NCI-H1105 treated with DMSO at 0.1 percent for 48 hours (cell line): ENCODE measurements at regions not wholly inside any gene's neighbourhood (a gene's known extent, or its start where the extent isn't known, plus 50 kb on each side); places are given as distances from the start of the nearest gene placed in this dataset.
A peak's percentile ranks its signal among the peaks of the same experiment; 100 is the strongest.

Experiments
- DNase-seq: peaks from one replicate; lab custom pipeline; 2025; lab: John Stamatoyannopoulos, UW

DNA sequence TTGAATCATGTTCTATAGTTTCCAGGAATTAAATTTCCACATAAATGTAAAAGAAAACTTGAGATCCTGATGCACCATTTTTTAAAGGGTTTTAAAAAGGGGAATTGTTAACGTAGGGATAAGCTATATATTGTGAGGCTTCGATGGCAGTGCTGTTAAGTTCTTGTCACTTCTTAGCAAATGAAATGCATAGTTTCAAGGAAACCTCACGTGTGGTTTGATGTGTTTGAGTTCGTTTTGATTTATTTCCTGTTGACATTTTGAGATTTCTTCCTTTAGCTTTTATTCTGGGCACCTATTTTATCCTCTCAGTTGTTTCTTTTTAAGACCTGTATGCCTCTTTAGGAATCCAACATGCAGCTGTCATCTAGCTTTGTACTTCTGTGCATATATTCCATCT lies 301.0 kb downstream of the DOCK8 start:
- no peak for DNase-seq

GRCh38 chr9:517993-518392 lies 303.3 kb downstream of the DOCK8 start:
- DNase-seq: no peak

DNA sequence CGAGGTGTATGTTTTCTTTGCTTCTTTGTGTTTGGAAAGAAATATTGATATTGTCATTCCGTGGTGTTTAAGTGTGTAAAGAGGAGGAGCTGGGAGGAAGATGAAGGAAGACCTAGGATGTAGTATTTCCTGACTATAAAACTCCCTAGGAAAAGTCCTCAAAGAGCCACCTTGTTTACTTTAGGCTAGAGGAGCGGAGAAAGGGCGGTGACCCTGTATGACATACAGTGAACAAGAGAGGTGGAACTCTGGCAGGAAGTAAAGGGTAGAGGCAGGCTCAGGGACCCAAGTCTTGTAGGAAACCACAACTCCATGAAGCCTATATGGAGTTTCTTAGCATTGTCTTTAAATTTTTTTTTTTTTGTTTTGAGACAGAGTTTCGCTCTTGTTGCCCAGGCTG lies 303.9 kb downstream of the DOCK8 start:
- DNase-seq: no peak

GRCh38 chr9:519579-519978 lies 304.9 kb downstream of the DOCK8 start:
- DNase-seq: no peak

GRCh38 chr9:520302-520701 lies 305.6 kb downstream of the DOCK8 start:
- DNase-seq: no peak

DNA sequence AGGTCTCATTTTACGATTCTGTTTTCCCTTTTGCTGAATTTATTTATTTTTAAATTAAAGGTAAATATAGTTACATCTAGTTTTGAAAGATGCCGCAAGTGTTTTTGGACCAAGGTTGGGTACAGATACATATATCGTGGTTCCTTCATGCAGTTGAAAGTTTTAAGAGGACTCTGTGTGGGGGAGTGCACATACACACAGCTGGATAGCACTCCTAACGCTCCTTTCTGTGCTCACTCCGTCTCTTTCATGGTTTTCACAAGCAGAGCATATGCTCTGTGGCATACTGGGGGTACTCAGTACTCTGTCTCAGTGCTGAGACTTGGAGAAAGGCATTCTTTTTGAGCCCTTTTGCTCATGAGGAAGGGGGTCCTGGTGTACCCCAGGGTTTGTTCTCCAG lies 307.5 kb downstream of the DOCK8 start:
- DNase-seq: no peak

GRCh38 chr9:522658-523057 lies 308.0 kb downstream of the DOCK8 start:
- DNase-seq: no peak

DNA sequence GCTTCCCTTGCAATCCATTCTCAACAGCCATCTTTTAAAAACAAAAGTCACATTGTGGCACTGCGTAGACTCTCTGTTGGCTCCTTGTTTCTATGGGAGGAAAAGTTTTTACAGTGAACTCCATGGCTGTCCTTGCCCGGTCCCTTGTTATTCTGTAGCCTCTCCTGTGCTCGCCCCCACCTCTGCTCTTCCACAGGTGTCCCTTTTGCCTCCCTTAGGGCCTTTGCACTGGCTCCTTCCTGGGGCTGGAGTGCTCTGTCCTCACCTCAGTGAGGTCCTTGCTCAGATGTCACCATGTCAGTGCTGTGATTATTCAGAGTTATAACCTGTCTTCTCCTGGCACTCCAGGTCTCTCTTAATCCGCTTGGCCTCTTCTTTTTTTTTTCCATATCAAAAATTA lies 308.8 kb downstream of the DOCK8 start:
- no peak for DNase-seq

GRCh38 chr9:524008-524407 lies 309.3 kb downstream of the DOCK8 start:
- no peak for DNase-seq

- DNase-seq: no peak
Observed at GRCh38 chr9:526904-527591, 312.4 kb downstream of the DOCK8 start.

DNA sequence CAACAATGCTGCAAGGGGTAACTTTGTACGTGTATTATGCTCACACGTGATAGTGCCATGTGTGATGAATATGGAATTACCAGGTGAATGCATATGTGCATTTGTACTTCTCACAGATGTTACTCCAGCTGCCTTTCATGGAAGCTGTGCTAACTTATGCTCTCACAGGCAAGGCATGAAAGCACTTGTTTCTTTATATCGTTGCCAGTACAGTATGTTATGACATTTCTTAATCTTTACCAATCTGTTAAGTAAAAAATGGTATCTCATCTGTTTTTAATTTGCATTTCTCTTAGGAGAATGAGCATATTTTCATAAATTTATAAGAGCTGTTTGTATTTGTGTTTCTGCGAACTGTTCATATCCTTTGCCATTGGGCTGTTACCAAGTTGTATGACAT lies 311.8 kb upstream of the DMRT1 start:
- DNase-seq: no peak

DNA sequence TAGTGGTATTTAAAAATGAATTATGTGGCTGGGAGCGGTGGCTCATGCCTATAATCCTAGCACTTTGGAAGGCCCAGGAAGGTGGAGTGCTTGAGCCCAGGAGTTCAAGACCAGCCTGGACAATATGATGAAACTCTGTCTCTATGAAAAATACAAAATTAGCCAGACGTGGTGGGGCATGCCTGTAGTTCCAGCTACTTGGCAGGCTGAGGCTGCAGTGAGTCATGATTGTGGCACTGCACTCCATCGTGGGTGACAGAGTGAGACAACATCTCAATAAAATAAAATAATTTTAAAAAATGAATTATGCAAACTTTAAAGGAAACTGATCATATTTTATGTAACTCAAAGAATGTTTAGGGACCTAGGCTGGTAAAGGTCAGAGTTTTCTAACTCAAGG lies 310.8 kb upstream of the DMRT1 start:
- DNase-seq: no peak

- peak; percentile 90 for DNase-seq
Observed at GRCh38 chr9:532707-533106, 308.8 kb upstream of the DMRT1 start.

GRCh38 chr9:534886-535285 lies 306.6 kb upstream of the DMRT1 start:
- DNase-seq: peak; percentile 6

DNA sequence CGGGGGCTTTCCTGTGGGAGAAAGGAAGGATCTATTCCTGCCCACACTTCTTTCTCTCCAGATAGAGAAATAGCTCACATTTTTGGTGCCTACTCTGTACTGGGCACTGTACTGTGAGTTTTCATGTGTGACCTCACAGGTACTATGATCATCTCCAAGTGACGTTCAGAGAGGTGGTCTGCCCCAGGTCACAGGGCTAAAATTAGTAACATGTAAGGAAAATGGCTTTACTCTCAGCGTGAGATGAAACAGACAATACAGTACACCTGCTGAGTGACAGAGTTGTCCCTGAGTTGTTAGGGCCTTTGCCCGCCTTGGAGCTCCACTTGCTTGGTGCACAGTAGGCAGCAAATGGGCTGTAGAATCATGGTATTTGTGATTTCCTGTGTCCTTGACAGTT lies 306.1 kb upstream of the DMRT1 start:
- DNase-seq: no peak

DNA sequence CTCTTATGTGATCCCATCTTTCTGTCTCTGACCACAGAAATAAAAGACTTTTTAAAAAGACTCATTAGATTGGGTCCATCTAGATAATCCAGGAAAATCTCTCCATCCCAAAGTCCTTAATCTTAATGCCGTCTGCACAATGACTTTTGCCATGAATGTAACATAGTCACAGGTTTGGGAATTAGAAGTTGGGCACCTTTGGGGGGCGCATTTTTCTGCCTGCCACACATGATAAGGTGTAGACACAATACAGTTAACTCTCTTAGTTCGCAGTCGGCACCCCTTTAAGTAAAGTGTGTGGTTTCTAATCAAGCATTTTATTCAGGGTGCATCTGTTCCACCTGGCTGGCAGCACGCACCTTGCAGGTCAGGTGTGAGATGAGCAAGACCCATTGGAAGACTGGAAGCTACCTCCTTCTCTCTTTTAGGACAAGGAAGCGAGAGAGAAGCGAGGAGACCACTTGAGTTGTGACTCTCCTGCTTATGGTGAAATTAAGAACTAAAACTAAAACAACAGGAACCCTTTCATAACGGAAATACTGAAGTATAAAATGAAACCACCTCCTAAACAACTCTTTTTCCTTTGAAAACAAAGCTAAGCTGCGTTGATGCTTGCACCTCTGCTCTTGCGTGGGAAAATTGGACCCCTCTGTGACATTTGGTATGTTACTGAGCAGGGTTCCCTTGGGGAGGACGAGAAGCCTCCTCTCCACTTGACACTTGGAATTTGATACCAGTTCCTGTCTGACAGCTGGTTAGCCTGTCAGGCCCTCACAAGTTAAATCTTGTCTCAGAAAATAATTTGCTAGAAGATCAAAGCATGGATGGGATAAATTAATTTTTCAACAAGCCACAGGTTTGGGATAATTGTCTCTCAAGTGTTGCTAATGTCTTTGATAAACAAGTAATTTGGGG lies 304.6 kb upstream of the DMRT1 start:
- peak; percentile 96 for DNase-seq

DNA sequence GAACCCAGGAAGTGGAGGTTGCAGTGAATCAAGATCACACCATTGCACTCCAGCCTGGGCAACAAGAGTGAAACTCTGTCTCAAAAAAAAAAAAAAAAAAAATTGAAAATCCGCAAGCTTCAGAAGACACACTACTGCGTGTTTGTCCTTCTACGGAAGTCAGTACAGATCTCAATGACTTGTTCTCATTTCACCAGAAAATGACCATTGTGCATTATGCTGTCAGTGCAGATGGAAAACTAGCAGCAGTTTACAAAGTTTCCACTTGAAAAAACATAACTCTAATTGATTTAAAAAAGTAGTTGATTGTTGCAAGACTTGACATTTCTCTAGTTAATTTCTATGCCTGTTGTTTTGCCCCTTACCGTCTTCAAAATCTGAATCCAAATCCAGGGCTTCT lies 298.0 kb upstream of the DMRT1 start:
- DNase-seq: no peak

GRCh38 chr9:545480-545879 lies 296.0 kb upstream of the DMRT1 start:
- no peak for DNase-seq

DNA sequence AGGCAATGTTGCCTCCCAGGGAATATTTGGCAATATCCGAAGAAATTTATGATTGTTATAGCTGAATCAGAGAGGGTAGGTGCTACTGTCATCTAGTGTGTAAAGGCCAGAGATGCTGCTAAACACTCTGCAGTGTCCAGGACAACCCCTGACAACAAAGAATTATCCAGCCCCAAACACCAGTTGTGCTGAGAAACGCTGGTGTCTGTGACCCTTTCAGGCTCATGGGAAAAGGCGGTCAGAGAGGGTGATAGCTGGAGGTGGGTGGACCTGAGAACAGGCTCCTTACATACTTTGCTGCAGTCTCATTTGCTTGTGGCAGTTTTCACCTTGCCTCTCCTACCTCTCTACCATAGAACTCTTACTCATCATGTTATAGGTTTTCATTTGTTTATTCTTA lies 295.3 kb upstream of the DMRT1 start:
- no peak for DNase-seq

GRCh38 chr9:546797-547223 lies 294.7 kb upstream of the DMRT1 start:
- DNase-seq: peak; percentile 48

- DNase-seq: no peak
Observed at GRCh38 chr9:547314-547713, 294.2 kb upstream of the DMRT1 start.

- no peak for DNase-seq
Observed at GRCh38 chr9:549455-549997, 292.0 kb upstream of the DMRT1 start.

- DNase-seq: no peak
Observed at GRCh38 chr9:550333-550732, 291.2 kb upstream of the DMRT1 start.
